ENCODE measurements at regions not wholly inside any gene's neighbourhood (a gene's known extent, or its start where the extent isn't known, plus 50 kb on each side); places are given as distances from the start of the nearest gene placed in this dataset.

- TF ChIP-seq CTCF (IDR thresholded peaks at IDR 0.05) (no peak), POLR2A (IDR thresholded peaks at IDR 0.05) (no peak)
These were observed 266.3 kb upstream of the SLC14A2 start for GRCh38 chr18:45349019-45349418.

Measured in right lobe of liver (tissue), 4 donors.